Endothelial cell of hepatic sinusoid (primary cell): ENCODE measurements at regions not wholly inside any gene's neighbourhood (a gene's known extent, or its start where the extent isn't known, plus 50 kb on each side); places are given as distances from the start of the nearest gene placed in this dataset.
"Not testable (repeated sequence)": the region's sequence is repeated elsewhere in the genome, so short reads cannot be mapped to it uniquely, and the experiment has no call there.

ENCODE experiments used
- in situ Hi-C: cut with HindIII; loops from 2 replicates; pipeline ENCODE4 v1.10.0; 2017; ENCODE audit warnings: low sequenced_read_pairs

DNA sequence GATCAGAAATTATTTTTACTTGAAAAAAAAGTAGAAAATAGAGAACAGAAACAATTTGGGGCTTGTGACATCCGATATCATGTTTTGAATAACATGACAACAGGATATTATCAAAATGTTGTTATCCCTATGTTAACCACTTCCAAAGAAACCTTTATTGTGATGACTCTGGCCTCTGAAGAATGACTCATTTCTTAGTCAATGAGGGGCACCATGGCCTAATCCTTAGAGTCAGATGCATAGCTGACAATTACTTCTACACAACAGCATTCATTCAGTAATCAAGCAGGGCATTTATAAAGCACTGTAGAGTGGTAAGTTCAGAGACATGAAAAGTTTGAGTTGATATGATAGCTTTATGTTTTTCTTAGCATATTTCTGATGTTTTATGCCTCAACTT lies 703.0 kb downstream of the RNF144A start:
- in situ Hi-C loops = no loop called here

DNA sequence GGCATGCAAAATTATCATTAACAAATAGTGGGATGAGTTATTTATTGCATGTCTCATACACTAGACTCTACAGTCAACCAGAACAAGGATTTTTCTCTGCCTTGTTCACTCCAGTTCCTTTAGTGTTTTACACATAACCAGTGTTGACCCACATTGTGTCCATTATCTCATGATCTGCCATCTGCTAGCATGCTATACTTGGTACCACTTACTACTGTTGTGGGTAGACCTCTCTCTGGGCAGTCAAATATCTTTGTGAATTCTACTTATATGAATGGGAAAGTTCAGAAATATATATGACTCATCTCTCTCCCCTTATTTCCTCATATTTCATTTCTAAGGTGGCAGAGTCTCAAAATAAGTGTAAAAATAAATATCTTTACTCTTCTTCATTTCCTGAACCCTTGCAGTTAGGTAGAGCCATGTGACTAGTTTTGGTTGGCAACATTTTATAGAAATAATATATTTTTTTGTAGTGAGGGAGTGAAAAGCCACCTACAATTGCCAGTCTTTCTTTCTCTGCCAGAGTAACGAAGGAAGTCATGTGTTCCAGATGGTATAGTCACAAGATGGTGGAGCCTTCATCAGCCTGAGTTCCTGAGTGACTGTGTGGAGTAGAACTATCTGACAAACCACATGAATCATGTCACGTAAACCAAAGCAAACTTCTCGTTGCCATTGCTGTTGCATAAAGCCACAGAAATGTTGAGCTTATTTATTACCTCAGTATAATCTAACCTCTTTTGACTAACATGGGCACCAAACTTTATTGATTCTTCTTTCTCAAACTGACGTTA lies 704.0 kb downstream of the RNF144A start:
- in situ Hi-C loops = no loop called here

DNA sequence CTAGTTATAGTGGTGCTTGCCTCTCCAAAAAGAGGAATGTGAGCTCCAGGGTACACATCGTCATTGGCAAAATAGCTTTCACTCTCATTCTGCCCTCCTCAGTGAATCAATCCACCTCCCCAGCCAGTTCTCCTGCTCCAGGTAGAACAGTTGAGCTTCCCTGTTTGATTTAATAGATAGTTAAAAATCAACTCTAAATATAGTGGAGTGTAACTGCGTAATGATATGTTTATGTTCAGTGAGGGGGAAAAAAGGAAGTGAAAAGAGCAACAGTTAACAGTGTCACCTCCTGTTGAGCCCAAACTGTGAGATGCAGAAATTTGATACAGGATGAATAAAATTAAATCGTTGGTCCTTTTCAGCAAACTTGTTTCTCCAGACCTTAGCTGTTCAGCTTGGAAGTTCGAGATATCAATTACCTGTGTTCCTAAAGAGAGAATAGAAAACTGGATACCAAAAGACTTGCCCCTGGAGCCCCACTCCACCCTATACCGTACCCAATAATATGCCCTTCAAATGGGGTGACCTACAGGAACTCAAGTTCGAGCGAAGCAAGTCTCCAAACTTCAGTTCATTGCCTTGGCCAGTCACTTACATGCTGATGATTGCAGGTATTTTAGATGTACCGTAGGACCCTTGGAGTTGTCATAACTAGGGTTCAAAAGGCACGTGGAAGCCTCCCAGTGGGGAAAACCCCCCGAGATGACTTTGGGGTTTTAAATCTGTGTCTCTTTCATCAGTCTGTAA lies 708.4 kb downstream of the RNF144A start:
- in situ Hi-C loops = loop anchor here (5.0 kb wide), 2 partner anchors 42 to 58 kb away; no protein-coding TSS in a partner anchor

DNA sequence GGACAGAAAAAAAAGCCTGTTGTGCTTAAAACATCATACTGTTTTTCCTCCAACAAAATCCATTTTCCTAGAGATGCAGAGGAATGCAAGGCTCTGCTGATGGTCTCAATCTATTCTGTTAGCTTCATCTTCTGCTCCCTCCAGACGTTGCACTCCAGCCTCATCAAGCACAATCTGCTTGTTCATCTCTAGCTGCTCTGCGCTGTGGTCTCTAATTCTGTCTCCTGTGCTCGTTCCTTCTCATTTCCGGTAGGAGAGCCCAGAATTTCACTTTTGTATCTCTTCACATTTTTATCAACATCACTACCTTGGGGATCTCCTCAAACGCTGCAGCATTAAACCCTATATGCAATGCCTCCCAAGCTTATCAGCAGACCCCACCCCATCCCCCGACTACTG lies 708.9 kb downstream of the RNF144A start:
- in situ Hi-C loops = loop anchor here (5.0 kb wide), 2 partner anchors 41 to 59 kb away; no protein-coding TSS in a partner anchor

DNA sequence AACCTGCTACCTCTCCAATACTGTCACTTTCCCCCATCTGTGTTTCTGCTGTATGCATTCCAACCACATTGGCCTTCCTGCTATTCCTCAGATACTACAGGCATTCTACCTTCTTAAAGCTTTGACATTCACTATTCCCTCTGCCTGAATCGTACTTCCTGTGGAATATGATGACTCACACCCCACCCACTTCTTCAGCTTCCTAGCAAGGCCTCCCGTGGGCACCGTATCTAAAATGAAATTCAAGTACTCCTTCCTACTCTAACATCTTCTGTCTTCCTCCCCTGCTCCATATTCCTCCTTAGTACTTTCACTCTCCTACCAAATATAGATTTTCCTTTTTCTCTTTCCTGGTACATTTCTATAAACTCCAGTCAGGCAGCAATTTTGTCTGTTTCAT lies 710.4 kb downstream of the RNF144A start:
- in situ Hi-C loops = loop anchor here (5.0 kb wide), 2 partner anchors 40 to 60 kb away; no protein-coding TSS in a partner anchor

DNA sequence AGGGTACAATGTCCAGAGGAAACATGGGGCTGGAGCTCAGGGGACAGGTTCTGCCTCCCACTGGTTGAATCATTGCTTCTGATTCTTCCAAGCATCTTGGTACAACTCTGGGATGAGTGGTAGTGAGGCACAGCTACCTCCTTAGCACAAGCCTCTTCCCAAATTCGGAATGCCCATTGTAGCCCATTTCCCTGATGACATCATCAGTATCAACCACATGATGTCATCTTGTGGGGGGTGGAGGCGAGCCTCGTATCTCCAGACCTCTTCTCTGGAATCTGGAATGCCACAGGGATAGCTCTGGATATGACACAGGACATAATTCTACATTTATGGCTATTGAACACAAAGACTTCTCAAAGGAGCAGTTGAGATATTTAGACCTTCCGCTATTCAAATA lies 715.2 kb downstream of the RNF144A start:
- in situ Hi-C loops = no loop called here

DNA sequence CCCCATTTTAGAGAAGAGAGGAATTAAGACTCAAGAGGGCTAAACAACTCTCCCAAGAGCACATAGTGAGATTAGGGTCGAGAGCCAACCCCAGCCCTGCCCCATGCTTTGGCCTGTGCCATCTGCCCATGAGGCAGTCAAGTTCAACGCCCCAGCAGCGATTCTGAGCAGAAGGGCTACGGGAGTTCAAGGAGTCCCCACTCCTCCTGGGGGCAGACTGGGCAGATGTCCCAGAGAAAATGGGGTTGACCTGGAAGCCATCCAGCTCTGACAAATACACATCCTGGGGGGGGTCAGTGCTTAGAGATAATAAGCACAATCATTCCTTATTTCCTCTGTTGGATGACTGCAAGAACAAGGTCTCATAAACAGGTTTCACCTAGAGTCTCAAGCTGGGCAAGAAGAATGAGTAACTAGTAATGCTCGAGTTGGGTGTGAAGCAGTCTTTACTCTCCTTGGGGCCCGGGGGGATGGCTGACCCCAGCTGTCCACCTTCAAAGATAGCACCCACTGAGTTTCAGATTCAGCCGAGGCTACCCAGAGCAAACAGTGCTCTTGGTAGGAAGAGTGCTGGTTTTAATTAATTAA lies 716.4 kb downstream of the RNF144A start:
- in situ Hi-C loops = no loop called here

DNA sequence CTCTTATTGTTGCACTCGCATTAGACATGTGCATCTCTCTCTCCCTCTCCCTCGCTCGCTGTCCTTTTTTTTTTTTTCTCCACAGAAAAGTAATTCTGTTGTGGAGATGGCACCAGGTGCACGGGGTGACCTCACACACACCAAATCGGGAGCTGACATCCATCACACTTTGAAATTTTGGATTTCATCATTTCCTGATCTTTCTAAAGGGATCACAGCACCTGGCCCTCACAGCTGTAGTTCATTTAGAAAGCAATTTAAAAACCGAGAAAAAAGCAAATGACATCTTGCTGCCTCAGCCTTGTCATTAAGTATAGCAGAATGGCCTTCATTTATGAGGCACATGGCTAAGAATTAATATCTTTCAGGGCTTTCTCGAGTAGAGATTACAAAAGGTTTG lies 717.2 kb downstream of the RNF144A start:
- in situ Hi-C loops = no loop called here

DNA sequence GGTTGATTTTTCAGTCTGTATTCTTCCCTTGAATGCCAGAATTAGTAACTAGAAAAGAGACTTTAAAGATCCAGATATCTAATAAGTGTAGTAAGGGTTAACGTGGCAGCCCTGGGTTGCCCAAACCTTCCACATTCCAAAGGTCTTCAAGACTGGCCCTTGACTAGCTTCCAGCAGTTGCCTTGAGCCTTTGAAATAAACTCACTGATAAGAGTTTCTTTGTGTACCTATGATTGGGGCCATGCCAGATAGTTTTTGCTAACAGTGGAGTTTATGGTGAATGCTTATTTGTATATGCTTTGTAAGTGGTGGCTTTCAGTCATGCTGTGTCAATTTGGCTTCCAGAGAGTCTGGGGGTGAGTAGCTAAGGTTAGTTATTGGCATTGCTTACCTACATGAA lies 722.3 kb downstream of the RNF144A start:
- in situ Hi-C loops = no loop called here

DNA sequence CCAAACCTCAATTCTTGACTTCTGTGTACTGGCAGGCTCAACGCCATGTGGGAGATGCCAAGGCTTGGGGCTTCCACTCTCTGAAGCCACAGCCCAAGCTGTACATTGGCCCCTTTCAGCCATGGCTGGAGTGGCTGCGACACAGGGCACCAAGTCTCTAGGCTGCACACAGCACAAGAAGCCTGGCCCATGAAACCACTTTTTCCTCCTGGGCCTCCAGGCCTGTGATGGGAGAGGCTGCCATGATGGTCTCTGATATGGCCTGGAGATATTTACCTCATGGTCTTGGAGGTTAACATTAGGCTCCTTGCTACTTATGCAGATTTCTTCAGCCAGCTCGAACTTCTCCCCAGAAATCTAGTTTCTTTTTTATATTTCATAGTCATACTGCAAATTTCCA lies 724.1 kb downstream of the RNF144A start:
- in situ Hi-C loops = not testable (repeated sequence)

DNA sequence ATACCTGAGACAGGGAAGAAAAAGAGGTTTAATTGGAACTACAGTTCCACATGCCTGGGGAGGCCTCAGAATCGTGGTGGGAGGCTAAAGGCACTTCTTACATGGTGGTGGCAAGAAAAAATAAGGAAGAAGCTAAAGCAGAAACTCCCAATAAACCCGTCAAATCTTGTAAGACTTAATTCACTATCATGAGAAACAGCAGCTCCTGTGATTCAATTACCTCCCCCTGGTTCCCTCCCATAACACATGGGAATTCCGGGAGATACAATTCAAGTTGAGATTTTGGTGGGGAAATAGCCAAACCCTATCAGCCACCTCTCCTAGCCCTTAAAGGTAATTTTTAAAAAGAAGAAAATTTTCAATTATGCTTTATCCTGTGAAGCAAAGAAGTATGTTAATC lies 728.8 kb downstream of the RNF144A start:
- in situ Hi-C loops = no loop called here

DNA sequence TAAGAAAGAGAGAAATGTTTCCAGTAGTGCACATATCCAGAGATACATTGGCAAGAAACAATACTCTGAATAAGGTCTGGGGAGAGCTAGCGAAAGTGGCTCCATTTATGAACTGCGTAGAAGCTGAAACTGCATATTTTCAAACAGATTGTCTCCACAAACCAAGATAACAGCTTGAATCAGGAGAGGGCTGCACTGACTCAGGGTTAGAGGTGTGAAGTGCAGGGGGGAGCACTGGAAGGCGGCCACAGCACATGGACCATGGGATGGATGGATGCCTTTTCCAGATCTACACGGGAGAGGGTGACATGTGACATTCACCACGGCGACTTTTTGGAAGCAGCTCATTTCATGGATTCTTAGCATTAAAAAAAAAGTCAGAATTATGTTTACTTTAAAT lies 729.4 kb downstream of the RNF144A start:
- in situ Hi-C loops = no loop called here

DNA sequence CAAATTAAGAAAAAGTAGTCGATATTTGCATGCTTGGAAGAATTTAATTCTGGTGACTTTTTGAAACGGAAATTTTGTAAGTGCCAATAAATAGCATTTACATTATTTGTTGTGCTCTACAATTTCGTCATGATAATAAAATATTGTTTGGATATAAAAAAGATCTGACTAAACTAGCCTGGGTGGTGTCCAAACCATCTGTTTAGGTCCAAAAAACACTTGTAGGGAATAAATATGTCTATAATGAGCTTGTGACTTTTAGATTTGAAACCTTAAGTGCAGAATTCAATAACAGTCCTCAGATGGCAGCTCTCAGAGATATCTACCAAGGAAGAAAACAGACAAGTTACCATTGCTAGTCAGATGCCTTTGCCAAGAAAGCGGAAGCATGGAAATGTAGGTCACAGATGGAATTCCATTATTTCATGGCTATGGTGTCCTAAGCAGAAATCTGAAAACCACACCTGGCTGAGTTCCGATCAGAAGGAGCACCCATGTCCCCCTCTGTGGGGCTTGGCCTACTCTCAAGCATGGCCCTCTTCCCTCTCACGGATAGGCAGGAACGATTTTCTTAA lies 731.1 kb downstream of the RNF144A start:
- in situ Hi-C loops = no loop called here

DNA sequence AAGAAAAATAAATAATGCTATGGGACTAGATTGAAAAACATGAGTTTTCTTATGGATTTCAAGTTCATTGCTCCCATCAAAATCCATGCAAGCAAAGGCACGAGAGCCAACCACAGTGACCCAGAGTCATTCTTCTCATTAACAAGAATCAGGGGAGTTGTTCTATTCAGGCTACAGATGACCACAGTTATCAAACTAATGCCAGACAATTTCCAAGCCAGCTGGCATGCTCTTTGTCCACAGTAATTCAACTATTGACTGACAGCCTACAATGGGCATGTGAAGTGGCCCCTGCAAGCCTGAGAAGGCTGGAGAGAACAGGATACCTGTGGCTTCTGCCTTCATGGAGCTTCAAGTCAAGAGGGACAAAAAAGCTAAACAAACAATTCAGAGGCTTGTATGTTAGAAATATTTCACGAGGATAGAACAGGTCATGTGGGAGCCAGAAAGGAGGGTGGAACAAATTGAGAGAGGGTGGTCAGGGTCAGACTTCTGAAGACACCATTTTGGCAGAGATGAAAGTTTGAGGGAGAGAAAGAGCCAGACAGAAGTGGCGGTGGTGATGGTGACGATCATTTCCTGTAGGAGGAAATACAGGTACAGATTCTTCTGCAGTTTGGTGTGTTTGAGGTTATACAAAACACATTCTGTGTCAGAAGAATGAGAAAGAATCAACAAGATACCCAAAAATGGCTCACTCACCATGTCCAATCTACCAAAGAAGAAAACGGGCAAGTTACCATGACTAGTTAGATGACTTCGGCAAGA lies 732.4 kb downstream of the RNF144A start:
- in situ Hi-C loops = no loop called here

DNA sequence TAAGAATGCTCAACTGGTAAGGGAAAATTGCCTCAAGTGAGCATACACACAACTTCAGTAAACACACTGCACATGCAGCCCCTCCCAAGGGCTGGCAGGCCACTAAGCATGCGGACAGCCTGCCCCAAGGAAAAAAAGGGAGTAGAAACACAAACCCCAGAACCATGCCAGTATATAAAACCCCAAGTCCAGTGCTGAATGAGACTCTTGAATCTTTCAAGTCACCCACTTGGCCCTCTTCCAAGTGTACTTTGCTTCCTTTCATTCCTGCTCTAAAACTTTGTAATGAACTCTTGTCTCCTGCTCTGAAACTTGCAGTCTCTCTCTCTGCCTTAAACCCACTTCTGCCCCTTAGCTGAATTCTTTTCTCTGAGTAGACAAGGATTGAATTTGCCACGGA lies 736.4 kb downstream of the RNF144A start:
- in situ Hi-C loops = no loop called here

DNA sequence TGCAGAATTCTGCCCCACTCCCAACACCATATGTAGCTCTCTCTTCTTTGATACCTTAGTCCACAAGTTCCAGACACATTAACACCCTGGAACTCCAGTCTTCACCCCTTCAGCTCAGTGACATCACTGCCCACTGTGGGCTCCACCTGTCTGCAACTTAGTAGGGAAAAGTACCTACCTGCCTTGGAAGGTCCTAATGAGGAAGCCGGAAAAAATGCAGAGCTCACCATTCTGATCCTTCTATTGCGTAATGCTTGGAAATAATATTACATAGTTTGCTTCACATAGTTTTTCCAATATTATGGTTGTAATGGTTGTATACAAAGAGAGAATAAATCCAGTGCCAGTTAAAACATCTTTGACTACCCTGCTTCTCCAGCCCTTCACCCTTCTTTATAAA lies 738.4 kb downstream of the RNF144A start:
- in situ Hi-C loops = no loop called here

DNA sequence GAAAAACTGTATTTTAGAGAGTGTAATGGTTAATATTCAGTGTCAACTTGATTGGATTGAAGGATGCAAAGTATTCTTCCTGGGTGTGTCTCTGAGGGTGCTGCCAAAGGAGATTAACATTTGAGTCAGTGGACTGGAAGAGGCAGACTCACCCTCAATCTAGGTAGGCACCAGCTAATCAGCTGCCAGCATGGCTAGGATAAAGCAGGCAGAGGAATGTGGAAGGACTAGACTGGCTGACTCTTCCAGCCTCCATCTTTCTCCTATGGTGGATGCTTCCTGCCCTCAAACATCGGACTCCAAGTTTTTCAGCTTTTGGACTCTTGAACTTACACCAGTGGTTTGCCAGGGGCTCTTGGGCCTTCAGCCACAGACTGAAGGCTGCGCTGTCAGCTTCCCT lies 740.3 kb downstream of the RNF144A start:
- in situ Hi-C loops = not testable (repeated sequence)

DNA sequence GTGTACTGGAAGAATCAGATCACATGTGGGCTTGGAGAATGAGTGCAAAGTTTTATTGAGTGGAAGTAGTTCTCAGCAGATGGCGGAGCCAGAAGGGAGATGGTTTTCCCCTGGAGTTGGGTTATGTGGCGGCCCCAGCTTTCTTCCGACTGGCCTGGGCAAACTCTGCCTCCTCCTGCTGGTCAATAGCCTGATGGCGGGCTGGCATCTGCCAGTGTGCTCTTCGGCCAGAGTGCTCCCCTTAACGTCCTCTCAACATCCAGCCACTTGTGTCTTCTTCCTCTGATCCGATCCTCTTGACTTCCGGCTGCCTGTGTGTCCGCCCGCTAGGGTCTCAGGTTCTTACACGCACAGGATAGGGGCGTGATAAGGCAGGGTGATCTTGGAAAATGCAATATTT lies 741.3 kb downstream of the RNF144A start:
- in situ Hi-C loops = no loop called here

DNA sequence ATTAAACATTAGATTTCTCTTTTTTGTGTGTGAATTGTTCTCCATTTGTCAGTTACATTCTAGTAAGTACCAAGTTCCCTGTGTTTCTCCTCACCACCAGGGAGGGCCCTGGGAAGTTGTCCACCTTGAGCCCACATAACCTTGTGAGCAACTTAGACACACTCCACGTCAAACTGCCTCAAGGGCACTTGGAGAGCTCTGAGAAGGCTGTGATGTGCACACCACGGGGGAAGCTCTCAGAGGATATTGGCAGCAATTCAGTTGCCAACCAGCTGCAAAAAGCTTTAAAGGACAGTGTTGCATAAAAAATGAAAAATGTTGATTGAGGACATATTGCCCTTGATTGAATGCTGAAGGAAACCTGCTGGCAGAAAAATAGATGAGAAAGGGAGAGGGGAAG lies 743.6 kb downstream of the RNF144A start:
- in situ Hi-C loops = no loop called here

DNA sequence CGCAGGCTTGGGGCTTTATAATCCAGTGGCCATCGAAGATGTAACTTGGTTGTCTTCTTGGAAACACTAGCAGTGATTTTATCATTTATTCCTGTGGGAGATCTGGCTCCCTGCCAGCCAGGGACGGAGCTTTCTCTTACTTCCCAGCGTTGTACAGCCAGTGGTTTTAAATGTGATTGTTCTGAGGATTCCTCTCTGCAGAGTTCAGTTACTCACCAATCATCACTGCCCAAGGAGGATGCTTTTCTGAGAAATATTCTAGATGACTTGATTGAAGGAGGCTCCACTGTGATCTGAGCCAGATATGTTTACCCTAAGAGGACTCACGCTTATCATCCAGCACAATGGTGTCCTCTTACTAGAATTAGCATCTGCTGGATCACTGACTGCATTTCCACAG lies 744.3 kb downstream of the RNF144A start:
- in situ Hi-C loops = no loop called here

DNA sequence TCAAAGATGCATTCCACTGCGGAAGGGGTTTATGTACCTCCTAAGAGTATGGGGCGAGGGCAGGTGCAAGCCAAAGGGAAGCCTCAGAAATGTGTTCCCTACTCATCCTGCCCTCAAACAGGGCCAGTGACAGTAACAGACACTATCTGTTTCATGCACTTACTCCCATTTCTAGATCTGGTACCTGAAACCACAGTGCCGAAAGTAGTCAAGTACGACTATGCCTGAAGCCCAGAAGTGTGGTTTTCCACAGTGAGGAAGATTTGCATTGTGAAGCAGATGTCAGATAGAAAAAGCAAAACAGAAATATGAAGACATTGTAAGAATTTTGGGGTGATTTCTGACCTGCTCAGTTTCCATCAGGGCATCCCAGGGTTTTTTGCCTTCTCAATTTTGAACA lies 748.7 kb downstream of the RNF144A start:
- in situ Hi-C loops = loop anchor here (5.0 kb wide), 1 partner anchor 39 kb away; no protein-coding TSS in a partner anchor
